ENCODE measurements at regions not wholly inside any gene's neighbourhood (a gene's known extent, or its start where the extent isn't known, plus 50 kb on each side); places are given as distances from the start of the nearest gene placed in this dataset.

GRCh38 chr12:58106195-58106594 lies 164.8 kb downstream of the ATP23 start:
- H3K27ac ChIP-seq (ENCODE audit: low read depth in 1 of 2, low read length in 2 of 2), result no peak overlapping the region
- H3K9ac ChIP-seq (ENCODE audit: low read depth in 1 of 2, low read length in 2 of 2), result no peak overlapping the region
- no peaks in the 10 kb centered on the region for H3K36me3 ChIP-seq (ENCODE audit: control insufficient read depth in 4 of 4, insufficient read depth in 3 of 4, low read depth in 1 of 4, low read length in 3 of 4)
- peaks cover 0 to 5% (median 3%) of the 10 kb centered on the region in 4 donors for H3K9me3 ChIP-seq (ENCODE audit: control insufficient read depth in 4 of 4, low read length in 3 of 4)
- no peak for DNase-seq (ENCODE audit: low spot score)
- no peaks in the 10 kb centered on the region for H3K4me1 ChIP-seq (ENCODE audit: control insufficient read depth in 4 of 4, insufficient read depth in 4 of 4, low read length in 3 of 4)
- WGBS, result 87% methylated on average over 3 of the region's 3 CpGs
- no peaks in the 10 kb centered on the region for H3K27me3 ChIP-seq (ENCODE audit: control insufficient read depth in 4 of 4, insufficient read depth in 4 of 4, low read length in 3 of 4)
- TF ChIP-seq JUND (IDR thresholded peaks at IDR 0.05) (no peak), YY1 (IDR thresholded peaks at IDR 0.05) (no peak), GABPA (IDR thresholded peaks at IDR 0.05 in 1 of 2, conservative IDR thresholded peaks at IDR 0.05 in 1 of 2) (no peak), HNF4G (IDR thresholded peaks at IDR 0.05) (no peak), RXRA (IDR thresholded peaks at IDR 0.05) (no peak), FOXA2 (IDR thresholded peaks at IDR 0.05) (no peak), RAD21 (IDR thresholded peaks at IDR 0.05) (no peak), ATF3 (IDR thresholded peaks at IDR 0.05) (no peak), REST (IDR thresholded peaks at IDR 0.05) (no peak), MAX (IDR thresholded peaks at IDR 0.05) (no peak), HNF4A (conservative IDR thresholded peaks at IDR 0.05) (no peak), EGR1 (IDR thresholded peaks at IDR 0.05; ENCODE audit: low read depth in 2 of 2) (no peak)
- TF ChIP-seq, protein P1, sequence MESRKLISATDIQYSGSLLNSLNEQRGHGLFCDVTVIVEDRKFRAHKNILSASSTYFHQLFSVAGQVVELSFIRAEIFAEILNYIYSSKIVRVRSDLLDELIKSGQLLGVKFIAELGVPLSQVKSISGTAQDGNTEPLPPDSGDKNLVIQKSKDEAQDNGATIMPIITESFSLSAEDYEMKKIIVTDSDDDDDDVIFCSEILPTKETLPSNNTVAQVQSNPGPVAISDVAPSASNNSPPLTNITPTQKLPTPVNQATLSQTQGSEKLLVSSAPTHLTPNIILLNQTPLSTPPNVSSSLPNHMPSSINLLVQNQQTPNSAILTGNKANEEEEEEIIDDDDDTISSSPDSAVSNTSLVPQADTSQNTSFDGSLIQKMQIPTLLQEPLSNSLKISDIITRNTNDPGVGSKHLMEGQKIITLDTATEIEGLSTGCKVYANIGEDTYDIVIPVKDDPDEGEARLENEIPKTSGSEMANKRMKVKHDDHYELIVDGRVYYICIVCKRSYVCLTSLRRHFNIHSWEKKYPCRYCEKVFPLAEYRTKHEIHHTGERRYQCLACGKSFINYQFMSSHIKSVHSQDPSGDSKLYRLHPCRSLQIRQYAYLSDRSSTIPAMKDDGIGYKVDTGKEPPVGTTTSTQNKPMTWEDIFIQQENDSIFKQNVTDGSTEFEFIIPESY (IDR thresholded peaks at IDR 0.05), result no peak
- TF ChIP-seq, protein P2, sequence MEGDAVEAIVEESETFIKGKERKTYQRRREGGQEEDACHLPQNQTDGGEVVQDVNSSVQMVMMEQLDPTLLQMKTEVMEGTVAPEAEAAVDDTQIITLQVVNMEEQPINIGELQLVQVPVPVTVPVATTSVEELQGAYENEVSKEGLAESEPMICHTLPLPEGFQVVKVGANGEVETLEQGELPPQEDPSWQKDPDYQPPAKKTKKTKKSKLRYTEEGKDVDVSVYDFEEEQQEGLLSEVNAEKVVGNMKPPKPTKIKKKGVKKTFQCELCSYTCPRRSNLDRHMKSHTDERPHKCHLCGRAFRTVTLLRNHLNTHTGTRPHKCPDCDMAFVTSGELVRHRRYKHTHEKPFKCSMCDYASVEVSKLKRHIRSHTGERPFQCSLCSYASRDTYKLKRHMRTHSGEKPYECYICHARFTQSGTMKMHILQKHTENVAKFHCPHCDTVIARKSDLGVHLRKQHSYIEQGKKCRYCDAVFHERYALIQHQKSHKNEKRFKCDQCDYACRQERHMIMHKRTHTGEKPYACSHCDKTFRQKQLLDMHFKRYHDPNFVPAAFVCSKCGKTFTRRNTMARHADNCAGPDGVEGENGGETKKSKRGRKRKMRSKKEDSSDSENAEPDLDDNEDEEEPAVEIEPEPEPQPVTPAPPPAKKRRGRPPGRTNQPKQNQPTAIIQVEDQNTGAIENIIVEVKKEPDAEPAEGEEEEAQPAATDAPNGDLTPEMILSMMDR (IDR thresholded peaks at IDR 0.05; ENCODE audit: low read depth, low read length, missing input control), result no peak
- H3K4me3 ChIP-seq (ENCODE audit: low read depth in 1 of 3, low read length in 3 of 3), result no peak overlapping the region

DNA sequence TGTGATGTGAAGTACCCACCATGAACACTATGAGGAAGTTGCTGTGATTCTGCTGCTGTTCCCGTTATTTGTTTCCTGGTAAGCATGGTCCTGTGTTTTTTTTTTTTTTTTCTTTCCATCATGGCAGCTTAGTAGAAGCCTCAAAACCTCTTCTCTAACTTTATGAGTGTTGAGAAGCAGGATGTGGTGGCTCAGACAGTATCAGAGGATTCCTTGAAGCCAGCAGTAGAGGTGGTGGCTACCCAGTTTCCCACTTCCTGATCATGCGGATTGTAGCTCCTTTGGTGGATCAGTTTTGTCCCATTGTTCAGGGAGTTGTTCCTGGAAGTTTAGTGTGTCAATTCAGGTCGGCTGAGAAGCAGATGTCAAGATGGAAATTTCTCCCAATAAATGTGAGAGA lies 175.8 kb downstream of the ATP23 start:
- Histone ChIP-seq H3K4me3 (ENCODE audit: low read depth in 1 of 3, low read length in 3 of 3) (no peak overlapping the region), H3K27me3 (ENCODE audit: control insufficient read depth in 4 of 4, insufficient read depth in 4 of 4, low read length in 3 of 4) (no peaks in the 10 kb centered on the region), H3K27ac (ENCODE audit: low read depth in 1 of 2, low read length in 2 of 2) (no peak overlapping the region), H3K9ac (ENCODE audit: low read depth in 1 of 2, low read length in 2 of 2) (no peak overlapping the region), H3K36me3 (ENCODE audit: control insufficient read depth in 4 of 4, insufficient read depth in 3 of 4, low read depth in 1 of 4, low read length in 3 of 4) (no peaks in the 10 kb centered on the region), H3K4me1 (ENCODE audit: control insufficient read depth in 4 of 4, insufficient read depth in 4 of 4, low read length in 3 of 4) (no peaks in the 10 kb centered on the region), H3K9me3 (ENCODE audit: control insufficient read depth in 4 of 4, low read length in 3 of 4) (peaks cover 0 to 2% (median 0%) of the 10 kb centered on the region in 4 donors)
- WGBS, result 53% methylated on average over 3 of the region's 3 CpGs
- no peak for DNase-seq (ENCODE audit: low spot score)
- TF ChIP-seq FOXA2 (IDR thresholded peaks at IDR 0.05), result no peak
- TF ChIP-seq EGR1 (IDR thresholded peaks at IDR 0.05; ENCODE audit: low read depth in 2 of 2), result no peak
- TF ChIP-seq JUND (IDR thresholded peaks at IDR 0.05), result no peak
- TF ChIP-seq GABPA (IDR thresholded peaks at IDR 0.05 in 1 of 2, conservative IDR thresholded peaks at IDR 0.05 in 1 of 2), result no peak
- TF ChIP-seq RAD21 (IDR thresholded peaks at IDR 0.05), result no peak
- no peak for TF ChIP-seq TAF1 (conservative IDR thresholded peaks at IDR 0.05)
- TF ChIP-seq SP1 (IDR thresholded peaks at IDR 0.05), result no peak
- no peak for TF ChIP-seq HNF4A (conservative IDR thresholded peaks at IDR 0.05)
- no peak for TF ChIP-seq REST (IDR thresholded peaks at IDR 0.05)
- no peak for TF ChIP-seq NR2F2 (IDR thresholded peaks at IDR 0.05)
- TF ChIP-seq, protein P1 (IDR thresholded peaks at IDR 0.05), result no peak
- TF ChIP-seq RXRA (IDR thresholded peaks at IDR 0.05), result no peak
- TF ChIP-seq ATF3 (IDR thresholded peaks at IDR 0.05), result no peak

All from liver (tissue), 8 donors.